ENCODE measurements at regions not wholly inside any gene's neighbourhood (a gene's known extent, or its start where the extent isn't known, plus 50 kb on each side); places are given as distances from the start of the nearest gene placed in this dataset.

DNA sequence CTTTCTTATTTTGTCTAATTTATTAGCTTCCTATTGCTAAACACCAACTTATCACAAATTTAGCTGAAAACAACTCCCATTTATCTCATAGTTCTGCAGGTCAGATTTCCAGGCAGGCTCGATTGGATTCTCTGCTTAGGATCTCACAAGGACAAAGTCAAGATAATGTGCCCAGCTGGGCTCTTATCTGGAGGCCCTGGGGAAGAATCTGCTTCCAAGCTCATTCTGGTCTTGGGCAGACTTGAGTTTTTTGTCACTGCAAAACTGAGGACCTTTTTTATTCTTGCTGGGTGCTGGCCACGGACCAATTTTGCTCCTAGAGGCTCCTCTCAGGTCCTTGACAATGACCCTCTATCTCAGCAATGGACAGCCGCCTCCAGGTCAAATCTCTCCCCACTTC, 215.5 kb downstream of the TRIB2 start:
- no peak for DNase-seq

DNA sequence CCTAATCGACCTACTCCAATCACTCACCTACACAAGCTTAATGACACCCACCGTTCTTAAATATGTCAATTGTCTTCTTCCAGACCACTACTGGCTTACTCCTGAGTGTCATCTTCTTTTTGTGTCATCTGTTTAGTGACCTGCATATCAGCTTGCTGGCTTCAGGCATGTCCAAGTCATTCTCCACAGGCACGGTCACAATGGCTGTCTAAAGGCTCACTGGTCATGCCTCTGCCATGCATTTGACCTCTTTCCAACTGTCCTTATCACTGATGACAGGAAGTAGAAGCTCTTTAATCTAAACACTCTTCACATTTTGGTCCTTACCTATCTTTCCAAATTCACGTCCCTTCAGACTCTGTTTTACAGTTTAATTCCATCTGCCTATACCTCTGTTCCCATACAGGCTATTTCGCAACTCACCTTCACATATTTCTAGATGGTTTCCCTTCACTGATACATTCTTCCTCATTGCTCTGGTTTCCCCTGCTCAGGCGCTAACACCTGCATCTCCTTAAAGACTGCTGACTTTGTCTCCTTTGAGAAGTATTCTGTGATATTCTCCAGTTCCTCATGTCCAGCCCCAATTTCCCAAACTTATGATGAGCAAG, 217.5 kb downstream of the TRIB2 start:
- DNase-seq: no peak

DNA sequence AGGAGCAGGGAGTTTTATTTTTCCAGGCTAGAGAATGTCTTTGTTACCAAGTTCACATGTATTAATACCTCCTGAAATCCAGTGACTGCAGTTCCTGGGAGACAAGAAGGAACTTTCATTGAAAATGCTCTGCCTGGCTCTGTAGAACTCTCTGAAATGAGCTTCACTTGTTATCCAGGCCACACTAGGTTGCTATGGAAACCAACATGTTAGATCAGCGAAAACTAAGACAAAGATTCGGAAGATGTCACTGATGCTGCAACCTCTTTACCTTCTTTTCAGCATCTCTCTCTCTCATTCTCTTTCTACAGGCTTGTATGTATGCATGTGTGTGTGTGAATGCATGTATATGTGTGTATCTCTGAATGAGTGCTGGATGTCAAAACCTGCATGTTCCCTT, 218.5 kb downstream of the TRIB2 start:
- no peak for DNase-seq

DNA sequence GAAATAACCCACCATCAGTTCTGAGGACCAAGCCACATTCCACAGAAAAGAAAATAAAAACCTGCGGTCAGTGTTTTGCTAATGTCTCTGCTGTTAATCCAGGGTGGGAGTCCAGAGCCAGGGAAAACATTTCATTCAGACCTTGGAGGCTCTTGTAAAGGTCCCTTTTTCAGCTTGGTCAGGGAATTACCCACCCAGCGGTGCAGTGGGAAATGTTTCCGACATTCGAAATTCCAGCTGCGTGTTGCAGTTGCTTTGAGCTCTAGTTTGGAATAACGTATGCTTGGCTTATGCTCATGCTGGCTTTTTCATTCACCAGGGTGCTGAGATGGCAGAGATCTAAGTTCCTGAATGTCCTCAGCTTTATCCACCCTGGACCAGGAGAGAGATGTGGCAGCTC, 219.1 kb downstream of the TRIB2 start:
- no peak for DNase-seq

DNA sequence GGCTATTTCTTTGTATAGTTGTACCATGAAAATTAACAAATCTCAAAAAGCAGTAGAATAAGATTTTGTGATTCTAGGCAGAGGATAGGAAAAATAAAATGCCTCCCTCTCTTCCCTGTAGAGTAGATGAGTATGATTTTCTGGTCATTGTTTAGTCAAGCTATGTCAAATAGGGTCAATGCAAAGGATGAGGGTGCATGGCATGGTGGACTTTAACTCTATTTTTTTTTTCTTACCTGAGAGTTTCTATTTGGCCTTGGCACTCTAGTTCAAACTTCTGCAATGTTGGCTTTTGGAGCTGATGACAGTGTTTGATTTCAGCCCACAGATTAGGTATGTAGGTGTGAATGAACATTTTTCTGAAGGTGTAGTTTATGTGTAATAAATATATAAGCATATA, 224.5 kb downstream of the TRIB2 start:
- DNase-seq: no peak

DNA sequence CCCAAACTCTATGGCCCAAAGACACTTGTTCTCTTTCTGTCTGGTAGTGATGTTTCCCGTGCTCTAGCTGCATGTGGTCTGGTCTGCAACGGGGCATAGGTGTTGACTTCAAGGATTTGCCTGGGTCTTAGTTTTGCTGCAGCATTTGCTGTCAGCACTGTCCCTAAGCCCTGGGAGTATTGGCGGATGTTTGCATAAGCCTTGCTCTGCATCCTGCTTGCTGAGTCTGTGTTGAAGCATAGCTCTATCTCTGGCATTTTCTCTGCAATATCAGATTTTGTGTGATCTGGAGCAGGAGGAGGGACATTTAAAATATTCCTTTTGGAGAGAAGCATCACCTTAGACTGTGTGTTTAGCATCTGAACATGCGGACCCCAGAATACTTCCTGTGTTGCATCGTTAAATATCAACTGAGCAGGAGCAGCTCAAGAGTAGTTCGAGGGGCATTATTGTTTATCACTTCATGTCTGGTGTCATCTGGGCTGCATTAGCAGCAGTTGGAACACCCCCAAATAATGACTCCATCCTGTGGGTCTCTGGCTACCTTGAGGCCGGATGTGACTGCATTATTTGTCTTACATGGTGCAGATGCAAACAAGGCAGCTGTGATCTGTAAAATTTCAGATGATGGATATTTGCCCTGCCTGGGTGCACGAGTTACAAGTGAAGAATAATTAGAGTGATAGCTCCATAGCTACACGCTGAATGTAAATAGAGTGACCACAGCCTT, 231.7 kb downstream of the TRIB2 start:
- no peak for DNase-seq

DNA sequence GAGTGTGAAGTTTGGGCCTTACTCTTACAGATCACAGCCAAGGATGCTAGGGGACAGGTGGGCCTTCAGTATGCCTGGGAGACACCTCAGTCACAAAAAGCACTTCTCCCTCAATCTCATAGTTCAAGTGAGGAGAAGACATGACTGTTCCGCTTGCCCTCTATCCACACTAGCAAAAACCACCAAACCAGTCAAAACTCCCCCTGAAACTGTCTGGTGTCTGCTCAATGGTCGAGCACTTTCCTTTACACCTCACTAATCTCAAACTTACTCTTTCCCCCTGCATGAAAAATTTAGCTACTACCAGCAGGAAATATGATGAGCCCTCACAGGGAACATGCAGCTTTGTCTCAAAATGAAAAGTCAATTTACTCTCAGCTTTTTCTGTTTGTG, 232.2 kb downstream of the TRIB2 start:
- DNase-seq: no peak

DNA sequence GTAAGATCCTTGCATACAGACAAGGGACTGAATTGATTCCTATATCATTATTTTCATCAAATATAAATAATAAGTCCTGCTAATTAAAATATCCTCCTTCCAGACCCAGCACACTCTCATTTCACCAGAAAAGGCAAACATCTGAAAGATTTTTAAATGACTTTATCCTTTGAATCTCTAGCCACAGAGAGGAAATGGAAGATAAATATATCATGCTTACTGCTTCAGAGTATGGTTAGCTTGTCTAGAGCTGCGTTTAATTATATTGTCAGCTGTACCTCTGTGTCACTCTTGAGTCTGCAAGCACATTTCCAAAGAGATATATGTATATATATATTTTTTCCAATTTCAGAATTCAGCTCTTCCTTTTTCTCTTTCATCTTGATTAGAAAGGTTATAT, 232.7 kb downstream of the TRIB2 start:
- DNase-seq: no peak

DNA sequence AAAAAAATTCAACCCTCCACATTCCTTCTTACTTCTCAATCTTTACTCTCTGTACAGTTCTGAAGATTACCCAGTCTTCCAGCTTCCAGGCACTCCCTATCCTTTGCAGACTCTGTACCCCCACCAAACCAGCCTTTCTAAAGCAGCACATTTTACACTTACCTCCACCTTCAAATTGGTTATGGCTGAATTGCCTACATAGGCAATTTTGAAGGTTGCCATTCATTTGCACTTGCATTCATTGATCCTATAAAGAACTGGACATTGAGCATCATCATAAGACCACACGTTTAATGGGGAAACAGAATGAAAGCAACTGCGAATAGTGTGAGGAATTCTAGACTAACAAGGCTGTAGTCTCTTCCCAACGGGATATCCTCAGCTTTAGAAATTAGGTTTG, 233.4 kb downstream of the TRIB2 start:
- no peak for DNase-seq

DNA sequence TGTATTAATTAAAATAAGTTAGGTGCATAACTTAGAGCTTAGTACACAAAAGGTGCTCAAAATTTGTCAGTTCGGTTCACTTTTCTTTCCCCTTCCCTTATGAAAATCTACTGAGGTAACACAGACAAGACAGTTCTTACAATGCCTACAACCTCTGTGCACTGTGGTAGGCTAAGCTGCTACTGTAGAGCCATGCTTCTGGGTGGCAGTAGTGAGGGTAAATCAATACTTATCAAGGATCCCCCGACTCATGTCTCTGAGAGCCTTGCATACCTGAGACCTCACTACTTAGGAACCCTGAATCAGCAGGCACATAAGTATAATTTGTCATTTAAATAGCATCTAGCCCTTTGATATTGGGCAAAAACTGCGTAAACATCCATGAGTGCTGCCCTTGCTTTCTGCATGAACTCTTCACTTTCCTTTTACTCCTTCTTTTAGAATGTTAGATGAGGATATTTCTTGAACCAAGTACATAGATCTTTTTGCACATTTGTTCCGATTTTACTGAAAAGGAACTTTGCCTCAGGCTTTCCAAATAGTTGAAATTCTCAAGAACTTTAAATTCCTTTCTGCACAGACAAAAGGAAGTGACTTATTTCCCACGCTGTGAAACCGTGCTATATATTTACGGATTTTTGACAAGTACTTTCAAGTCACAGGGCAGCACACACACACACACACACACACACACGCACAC, 234.4 kb downstream of the TRIB2 start:
- DNase-seq: no peak

DNA sequence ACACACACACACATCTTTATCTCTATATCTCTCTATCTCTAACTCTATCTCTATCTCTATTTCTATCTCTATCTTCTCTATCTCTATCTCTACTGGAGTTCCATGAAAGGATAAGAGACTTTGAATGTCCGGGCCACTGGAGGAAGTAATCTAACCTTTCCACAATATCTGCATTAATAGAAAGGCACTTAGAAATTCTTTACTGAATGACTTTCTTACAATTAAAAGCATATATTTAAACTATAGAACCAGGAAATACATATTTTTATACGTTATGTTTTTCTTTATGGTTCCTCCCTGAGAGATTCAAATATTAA, 234.9 kb downstream of the TRIB2 start:
- no peak for DNase-seq

DNA sequence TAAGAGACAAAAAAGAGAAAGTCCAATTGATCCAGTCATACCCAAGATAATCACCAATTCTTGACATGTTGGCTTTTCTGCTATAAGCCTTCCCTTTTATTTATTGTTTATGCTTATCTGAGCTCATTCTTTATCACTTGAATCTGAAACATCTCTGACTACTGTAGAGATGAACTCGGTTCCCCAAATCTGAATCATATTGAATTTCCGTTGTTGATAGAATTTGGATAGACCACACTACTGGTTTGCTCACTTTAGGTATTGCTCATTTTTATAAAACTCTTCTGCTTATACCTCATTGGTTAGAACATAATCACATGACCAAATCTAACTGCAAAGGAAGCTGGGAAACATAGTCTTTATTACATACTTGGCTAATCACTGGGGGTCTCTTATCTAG, 236.9 kb downstream of the TRIB2 start:
- no peak for DNase-seq

DNA sequence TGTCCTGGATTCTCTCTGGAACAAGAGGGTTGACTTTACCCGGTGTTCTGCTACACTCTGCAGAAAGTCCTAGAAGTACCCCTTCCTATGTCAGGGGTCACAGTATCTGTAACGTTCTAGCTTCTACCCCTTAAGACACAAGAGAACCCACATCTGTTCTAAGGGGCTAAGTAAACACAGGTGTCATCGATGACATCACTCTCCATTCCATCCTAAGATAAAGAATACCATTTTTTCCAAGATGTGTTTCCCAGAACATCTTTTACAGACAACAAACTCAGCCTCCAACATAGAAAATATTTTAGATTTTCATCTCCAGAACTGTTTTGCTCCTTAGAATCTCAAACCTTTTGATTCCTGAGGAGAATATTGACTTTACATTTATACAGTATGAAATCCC, 239.1 kb downstream of the TRIB2 start:
- no peak for DNase-seq

DNA sequence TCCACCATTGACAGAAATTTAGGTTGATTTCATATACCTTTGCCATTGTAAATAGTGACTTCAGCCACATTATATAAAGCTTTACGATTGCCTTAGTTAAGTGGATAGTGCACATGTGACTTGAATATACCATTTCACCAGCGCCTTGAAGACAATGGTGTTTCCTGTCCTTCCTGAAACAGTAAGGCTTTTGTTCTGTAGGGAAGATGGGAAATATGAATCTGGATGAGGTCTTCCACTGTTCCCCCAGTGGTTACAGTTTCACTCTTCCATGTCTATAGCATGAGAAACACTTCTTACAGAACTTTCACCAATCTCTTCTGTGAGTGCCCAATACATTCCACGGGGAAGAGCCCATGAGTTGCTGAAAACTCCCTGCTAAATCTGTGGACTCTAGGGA, 240.5 kb downstream of the TRIB2 start:
- no peak for DNase-seq

DNA sequence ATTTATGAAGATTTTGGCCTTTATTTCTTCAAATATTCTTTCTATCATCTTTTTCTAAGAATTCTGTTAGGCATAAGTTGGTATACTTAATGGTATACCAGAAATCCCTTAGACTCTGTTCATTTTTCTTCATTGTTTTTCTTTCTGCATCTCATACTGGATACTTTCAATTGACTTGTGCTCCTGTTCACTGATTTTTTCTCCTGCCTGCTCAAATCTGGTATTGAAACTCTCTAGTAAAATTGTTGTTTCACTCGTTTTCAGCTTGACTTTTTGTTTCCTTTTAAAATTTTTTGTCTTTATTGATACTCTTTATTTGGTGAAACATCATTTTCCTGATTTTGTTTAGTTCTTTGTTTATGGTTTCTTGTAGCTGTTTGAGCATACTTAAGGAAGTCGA, 243.2 kb downstream of the TRIB2 start:
- DNase-seq: no peak

DNA sequence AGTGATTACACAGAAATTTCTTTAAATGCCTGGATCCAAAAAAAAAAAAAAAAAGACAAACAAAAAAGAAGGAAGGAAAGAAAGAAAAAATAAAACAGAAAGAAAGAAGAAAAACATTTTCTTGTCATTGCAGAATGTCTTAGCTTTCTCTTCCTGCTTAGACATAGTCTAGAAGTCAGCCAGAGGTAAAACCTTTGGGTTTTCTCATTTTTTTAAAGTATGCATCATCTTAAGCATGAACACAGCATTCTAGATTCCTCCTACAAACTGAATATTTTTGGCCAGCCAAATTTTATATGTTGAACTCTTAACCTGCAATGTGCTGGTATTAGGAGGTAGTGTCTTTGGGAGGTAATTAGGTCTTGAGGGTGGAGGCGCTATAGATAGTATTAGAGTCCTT, 243.9 kb downstream of the TRIB2 start:
- no peak for DNase-seq

DNA sequence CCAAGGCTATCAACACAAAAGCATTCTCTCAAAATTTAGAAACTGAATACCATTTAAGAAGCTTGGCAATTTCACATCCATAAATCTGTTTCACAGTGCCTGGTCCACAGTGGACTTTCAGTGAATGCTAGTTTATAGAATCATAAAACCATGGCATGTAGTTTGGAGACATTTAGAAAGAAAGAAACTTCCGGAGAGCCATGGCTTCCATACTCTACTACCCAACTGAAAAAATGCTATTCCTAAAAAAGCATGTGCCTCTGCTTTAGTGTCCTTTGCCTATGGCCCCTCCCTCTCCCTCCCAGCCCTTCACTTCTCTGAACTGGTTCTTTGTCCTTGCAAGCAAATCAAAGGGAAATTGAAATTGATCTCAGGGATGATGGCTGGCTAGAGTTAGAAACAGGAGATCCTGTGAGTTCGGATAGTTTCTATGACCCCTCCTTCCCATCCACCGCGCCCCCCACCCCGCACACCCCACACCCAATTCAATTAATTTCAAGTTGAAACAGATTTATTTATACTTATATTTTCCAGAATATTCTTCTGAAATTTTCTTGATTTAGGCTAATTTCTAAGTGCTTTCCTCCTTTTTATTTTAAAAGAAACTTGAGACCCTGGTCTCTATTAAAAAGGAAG, 248.3 kb downstream of the TRIB2 start:
- DNase-seq: no peak

DNA sequence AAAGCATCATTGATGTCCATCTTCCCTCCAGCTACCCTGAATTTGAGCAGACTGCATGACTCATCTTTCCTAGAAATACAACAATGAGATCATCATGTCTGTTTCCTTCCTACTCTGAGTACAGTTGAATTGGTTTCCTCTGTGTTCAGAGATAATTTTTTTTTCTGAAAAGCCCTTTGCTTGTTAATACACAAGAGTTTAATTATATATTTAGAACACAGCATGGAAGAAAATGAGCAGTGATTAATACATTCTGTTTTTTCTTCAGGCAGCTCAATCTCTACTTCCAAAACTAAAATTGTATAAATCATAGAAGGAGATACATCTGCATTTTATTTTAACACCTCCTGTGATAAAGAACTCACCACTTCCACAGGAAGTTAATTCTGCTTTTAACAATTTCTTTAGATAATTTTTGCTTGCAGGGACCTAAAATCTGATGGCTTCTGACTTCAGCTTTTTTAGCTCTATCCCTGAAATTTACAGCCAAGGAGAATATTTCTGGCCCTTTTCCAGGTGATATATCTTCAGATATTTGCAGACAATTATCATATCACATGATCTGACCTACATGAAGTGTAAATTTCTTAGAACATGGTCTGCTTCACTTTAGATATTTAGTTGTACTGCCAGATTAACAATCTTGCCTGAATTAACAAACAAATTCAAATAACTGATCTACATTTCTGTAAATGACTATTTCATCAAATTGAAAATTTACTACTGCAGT, 249.0 kb downstream of the TRIB2 start:
- DNase-seq: no peak

DNA sequence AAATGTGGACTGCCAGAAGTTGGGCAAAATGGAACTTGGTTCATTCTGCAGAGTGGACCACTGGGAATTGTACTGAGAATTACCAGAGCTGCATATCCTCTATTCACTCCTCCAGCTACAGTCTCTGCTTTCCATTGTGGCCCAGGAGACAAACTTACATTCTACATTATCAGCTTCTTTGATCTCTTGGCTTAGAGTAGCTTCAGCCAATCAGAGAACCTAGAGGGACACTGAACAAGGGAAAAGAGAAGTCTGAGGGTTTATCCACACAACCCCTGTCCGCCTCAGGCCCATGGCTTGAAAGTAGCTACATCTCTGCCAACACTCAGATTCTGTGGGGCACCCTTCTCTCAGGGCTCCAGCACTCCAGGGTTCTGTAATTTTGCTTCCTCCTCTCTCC, 251.1 kb downstream of the TRIB2 start:
- DNase-seq: no peak

DNA sequence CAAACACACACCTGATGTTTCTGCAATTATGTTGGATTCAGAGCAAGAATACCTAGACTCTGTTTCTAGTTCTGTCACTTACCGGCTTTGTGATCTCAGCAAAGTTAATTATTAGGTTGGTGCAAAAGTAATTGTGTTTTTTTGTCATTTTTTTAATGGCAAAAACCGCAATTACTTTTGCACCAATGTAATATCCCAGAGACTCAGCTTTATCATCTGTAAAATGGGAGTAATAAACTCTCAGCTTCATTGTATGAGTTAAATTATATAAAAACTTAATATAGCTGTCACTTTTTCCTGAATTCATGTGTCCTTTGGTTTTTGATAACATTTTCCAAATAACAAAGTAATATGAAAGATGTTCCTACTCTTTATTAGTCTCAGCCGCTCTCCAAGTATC, 251.7 kb downstream of the TRIB2 start:
- no peak for DNase-seq

DNA sequence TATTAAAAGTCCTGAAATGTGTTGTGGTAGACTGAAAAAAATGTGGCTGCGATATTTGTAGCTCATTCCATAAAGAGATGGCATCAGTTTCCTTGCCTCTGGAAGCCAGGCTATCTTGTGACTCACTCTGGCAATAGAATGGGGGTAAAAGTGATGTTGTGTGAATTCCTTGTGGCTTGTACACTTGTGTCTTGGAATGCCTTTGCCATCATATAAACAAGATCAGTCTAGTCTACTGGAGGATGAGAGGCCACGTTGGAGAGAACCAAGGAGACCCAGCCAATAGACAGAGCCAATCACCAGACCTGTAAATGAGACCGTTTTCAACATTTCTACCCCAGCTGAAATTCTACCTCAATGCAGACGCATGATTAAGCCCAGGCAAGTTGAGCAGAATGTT, 254.1 kb downstream of the TRIB2 start:
- DNase-seq: no peak

DNA sequence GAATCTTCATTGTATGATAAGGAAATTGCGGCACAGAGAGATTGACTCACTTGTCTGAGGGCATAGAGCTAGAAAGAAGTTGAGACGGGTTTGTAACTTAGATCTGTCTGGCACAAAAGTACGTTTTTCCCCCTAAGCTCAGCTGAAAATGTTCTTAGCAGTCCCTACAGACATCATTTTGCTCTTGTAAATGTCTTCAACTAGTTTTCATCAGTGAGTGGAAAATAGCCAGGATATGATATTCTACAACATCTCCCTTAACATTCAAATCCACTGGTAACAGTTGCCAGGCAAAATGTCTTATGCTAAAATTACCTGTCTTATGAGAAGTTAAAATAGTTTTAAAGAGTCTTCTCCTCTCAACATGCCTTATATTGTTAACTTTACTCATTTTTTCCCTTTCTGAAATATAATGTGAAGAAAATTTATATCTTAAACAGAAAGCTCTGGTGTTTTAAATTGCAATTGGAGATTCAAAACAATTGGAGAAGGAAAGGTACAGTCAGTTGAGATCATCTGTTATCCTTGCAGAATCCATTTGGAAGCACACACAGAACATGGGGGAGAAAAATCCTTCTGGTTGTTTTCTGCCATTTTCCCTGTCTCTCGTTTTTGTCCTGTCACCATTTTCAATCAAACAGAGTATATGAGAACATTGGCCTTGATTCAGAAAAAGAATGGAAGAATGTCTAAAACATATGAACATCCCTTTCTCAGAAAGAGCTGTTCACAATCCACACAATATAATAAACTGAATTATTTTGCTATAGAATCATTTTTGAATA, 255.0 kb downstream of the TRIB2 start:
- no peak for DNase-seq
